GM19240 (cell line): ENCODE measurements at regions not wholly inside any gene's neighbourhood (a gene's known extent, or its start where the extent isn't known, plus 50 kb on each side); places are given as distances from the start of the nearest gene placed in this dataset.
"Not testable (repeated sequence)": the region's sequence is repeated elsewhere in the genome, so short reads cannot be mapped to it uniquely, and the experiment has no call there.

ENCODE experiments used
- DNase-seq: peaks from one replicate; pipeline ENCODE4 v3.0.0; 2011; ENCODE audit warnings: low spot score; ENCODE audit not compliant: insufficient read length

GRCh38 chr4:170818786-170819185, 729.0 kb upstream of the AADAT start:
- DNase-seq = no peak

- DNase-seq = no peak
Measured at GRCh38 chr4:170805352-170805751, 715.6 kb upstream of the AADAT start.

GRCh38 chr4:170804930-170805329, 715.2 kb upstream of the AADAT start:
- DNase-seq = no peak

GRCh38 chr4:170803492-170803891, 713.7 kb upstream of the AADAT start:
- no peak for DNase-seq

- DNase-seq = no peak
Measured at GRCh38 chr4:170801771-170802170, 712.0 kb upstream of the AADAT start.

GRCh38 chr4:170794525-170794924, 704.8 kb upstream of the AADAT start:
- no peak for DNase-seq

GRCh38 chr4:170788540-170789051, 698.8 kb upstream of the AADAT start:
- DNase-seq = not testable (repeated sequence)

- no peak for DNase-seq
Measured at GRCh38 chr4:170777663-170778062, 687.9 kb upstream of the AADAT start.

GRCh38 chr4:170776983-170777382, 687.2 kb upstream of the AADAT start:
- no peak for DNase-seq

- DNase-seq = no peak
Measured at GRCh38 chr4:170775851-170776250, 686.1 kb upstream of the AADAT start.

GRCh38 chr4:170773709-170774273, 684.0 kb upstream of the AADAT start:
- no peak for DNase-seq

- no peak for DNase-seq
Measured at GRCh38 chr4:170772429-170772828, 682.7 kb upstream of the AADAT start.

- DNase-seq = no peak
Measured at GRCh38 chr4:170770664-170771063, 680.9 kb upstream of the AADAT start.

- no peak for DNase-seq
Measured at GRCh38 chr4:170769862-170770261, 680.1 kb upstream of the AADAT start.

GRCh38 chr4:170758988-170759387, 669.2 kb upstream of the AADAT start:
- no peak for DNase-seq

- no peak for DNase-seq
Measured at GRCh38 chr4:170750519-170750918, 660.8 kb upstream of the AADAT start.

- no peak for DNase-seq
Measured at GRCh38 chr4:170748975-170749374, 659.2 kb upstream of the AADAT start.

- DNase-seq = no peak
Measured at GRCh38 chr4:170743633-170744032, 653.9 kb upstream of the AADAT start.

- no peak for DNase-seq
Measured at GRCh38 chr4:170741856-170742255, 652.1 kb upstream of the AADAT start.

GRCh38 chr4:170736710-170737109, 647.0 kb upstream of the AADAT start:
- DNase-seq = no peak

GRCh38 chr4:170729897-170730296, 640.1 kb upstream of the AADAT start:
- no peak for DNase-seq

GRCh38 chr4:170729236-170729635, 639.5 kb upstream of the AADAT start:
- no peak for DNase-seq

GRCh38 chr4:170724191-170724590, 634.4 kb upstream of the AADAT start:
- DNase-seq = no peak

GRCh38 chr4:170723171-170723570, 633.4 kb upstream of the AADAT start:
- DNase-seq = no peak
